ENCODE measurements at regions not wholly inside any gene's neighbourhood (a gene's known extent, or its start where the extent isn't known, plus 50 kb on each side); places are given as distances from the start of the nearest gene placed in this dataset.
A peak's percentile ranks its signal among the peaks of the same experiment; 100 is the strongest.

DNA sequence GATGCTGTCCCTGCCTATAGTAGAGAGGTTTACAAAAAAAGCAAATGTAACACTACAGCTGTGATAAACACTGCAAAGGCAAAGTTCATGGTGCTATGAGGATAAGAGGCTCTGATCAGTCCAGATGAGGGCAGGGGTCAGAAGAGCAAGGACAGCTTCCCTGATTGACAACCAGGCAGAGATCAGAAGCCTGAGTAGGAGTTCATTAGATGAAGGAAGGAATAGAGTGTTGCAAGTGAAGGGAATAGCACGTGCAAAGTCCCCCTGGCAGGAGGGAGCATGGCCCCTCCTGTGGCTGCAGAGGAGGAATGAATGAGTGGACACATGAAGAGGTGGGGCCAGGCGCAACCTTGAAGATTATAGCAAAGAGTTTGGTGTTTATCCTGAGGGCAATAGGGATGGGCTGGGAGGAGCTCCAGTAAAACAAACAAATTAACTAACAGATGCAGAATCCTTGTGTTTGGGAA lies 208.4 kb upstream of the IRX5 start:
- no peak for DNase-seq

DNA sequence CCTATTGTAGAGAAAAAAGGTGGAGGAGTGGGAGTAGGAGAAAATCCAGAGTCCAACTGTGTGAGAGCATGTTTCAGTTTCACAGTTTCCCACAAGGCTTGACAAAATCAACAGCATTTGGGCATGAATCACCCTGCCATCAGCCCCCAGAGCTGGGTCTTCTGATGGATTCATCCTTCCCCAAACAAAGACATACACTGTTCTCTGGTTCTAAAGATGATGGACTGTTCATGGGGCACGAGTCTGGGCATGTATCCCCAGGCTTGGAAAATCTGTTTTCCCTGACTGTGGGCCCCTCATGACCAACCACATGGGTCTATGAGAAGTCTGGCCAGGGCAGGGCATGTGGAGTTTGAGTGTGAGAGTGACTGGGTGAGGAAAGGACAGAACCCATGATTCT lies 210.4 kb upstream of the IRX5 start:
- DNase-seq: no peak

DNA sequence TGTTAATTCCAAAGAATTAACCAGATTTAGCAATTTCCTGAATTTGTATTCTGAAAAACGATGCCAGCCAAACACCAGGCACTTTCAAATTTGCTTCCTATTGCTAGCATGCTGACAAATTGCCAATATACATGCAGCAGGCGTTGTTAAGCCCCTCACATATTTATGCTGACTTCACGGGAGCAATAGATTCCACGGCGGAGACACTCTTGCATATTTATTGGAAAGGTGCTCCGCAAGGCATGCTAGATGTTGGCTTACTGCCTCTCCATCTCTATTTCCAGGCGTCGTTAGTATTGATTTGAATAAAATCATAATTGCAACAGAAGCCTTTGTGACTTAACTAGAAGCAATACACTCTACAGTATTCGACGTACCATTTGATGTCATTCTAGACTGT lies 211.0 kb upstream of the IRX5 start:
- no peak for DNase-seq

DNA sequence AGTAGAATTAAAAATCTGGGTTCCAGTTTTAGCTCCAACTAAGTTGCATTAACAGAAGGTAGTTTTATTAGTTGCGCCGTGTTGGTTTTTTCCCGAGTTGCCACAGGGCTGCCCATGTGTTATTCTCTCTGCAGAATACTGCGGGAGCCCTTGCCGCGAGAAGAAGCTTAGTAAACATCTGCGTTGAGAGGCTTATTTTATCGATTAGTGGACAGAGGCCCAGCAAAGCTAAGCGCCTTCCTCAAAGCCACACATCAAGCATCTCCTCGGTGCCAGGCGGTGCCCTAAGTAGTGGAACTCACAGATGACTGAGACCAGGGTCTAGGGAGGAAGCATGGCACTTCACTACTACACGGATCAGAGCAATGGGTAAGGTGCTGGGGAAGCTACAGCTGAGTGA lies 212.3 kb upstream of the IRX5 start:
- DNase-seq: no peak

DNA sequence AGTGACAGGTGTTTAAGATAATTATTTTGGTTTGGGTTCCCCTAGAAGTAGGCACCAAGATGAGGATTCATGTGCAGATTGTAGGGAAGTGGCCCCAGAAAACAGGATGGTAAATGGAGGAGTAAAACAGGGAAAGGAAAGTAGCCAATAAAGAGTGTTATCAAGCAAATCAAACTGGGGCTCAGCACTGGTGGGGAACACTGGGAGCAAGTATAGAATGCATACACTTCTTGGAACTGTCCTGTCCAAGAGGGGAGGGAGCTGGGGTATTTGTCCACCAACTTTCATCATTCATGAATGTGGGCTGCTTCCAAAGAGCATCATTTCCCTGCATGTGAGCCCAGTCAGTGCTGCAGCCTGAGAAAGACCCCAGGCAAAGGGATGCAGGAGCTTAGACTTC lies 215.7 kb upstream of the IRX5 start:
- DNase-seq: no peak

DNA sequence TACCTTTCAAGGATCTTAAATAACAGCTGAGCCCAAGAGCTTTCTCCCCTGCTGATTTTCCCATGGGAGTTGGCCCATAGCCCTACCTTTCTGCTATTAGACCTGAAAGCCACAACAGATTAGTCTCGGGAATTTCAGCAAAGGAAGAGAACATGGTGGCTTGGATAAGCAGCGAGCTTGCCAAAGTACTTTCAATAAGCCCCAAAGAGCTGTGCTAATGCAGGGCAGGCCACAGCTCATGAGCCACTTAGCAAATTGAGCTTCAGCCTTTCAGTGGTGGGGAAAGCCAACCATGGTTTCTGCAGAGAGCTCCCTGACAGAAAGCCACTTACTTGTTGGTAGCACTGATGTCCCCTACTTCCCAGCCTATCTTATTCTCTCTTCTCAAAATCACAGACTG lies 217.8 kb upstream of the IRX5 start:
- DNase-seq: no peak

DNA sequence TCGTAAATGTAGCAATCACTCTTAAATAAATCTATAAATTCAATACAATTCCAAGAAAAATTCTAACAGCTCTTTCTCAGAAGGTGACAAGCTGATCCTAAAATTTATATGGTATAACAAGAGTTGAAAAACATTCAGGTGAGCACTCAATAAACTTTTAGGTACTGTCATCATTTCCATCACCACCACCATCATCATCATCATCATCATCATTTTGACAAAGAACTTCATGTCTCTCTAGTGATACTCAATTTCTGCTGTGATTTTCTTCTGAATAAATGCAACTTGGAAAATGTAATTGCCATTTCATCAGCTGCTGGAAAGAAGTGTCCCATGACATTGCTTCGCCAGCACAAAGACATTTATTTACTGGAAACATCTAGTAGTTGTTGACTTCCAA lies 222.9 kb upstream of the IRX5 start:
- no peak for DNase-seq

DNA sequence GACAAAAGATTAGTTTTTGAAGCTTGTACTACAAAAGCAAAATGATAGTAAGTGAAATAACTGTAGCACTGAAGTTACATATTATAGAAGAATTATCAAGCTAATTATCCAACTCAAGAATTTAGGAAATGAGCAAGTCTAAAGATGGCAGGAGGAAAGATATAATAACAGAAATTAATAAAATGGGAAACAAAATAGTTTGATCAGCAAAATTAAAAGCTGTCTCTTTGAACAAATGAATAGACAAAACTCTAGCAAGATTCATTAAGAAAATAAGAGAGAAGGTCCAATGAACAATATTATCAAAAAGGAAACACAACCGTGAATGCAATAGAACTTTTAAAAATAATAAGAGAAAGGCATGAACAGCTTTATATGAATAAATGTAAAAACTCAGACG lies 224.3 kb upstream of the IRX5 start:
- no peak for DNase-seq

DNA sequence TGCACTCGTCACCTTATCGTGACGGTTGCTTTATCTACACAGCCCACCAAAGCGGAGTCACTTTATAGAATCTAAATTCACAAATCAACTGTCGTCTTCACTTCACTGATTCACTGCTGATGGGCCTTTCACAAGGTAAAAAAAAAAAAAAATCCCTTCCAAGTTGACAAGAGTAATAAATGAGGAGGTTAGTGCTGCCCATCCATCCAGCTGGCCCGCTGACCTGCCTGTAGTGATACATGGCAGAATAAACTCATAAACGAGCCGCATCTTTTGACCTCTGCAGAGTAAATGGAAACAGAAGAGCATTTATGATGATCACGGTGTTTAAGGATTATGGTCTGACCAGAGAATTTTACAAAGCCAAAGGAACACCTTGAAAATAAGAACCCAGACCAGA lies 227.3 kb upstream of the IRX5 start:
- no peak for DNase-seq

DNA sequence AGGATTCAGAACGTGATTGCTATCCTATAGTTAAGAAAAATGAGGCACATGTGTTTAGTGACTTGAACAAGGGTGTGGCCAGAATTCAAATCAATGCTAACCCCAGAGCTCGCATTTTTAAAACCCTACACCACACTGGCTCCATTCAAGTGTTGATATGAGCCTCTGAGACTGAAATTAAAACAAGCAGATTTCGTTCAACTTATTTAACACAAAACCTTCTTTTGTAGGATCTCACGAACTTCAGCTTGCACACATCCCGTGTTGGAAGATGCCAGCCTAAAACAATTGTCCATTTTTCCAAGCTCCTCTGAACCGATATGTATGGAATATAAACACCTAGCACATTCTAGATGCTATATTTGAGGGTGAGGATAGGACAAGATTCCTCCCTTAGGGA lies 231.0 kb upstream of the IRX5 start:
- no peak for DNase-seq

DNA sequence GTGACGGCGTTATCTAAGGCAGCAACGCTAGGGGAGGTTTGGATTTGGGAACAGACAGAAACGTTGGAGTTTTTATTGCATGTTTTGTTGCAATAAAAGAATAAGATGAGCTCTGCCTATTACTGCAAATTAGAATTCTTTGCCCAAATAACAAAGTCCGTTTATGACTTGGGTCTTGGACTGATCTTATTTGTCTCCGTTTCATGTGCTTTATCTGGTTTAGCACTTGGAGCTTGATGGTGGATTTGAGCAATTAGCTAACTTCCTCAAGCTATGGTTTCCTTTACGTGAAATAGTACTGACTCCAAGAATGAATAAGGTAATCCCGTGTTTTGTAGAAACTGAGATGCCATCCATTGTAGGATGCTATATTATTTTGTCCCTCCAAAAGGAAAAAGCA lies 233.0 kb upstream of the IRX5 start:
- DNase-seq: no peak

DNA sequence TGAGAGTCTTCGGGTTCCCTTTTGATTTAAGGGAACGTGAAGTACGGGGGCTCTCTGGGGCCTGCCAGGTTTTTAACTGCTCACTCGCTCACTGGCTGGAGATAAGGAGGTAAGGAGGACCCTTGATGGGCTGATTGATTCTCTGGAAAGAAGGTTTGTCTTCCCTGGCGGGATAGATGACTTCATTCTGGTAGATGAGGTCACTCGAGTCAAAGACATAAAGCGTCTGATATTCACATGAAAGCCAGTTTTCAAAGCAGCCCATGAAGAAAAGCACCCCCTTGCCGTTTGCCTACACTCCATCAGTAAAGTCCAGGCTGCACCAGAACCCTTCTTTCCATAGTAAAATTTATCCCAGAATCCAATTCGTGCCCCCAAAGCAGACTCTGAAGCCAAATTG lies 233.7 kb upstream of the IRX5 start:
- no peak for DNase-seq

DNA sequence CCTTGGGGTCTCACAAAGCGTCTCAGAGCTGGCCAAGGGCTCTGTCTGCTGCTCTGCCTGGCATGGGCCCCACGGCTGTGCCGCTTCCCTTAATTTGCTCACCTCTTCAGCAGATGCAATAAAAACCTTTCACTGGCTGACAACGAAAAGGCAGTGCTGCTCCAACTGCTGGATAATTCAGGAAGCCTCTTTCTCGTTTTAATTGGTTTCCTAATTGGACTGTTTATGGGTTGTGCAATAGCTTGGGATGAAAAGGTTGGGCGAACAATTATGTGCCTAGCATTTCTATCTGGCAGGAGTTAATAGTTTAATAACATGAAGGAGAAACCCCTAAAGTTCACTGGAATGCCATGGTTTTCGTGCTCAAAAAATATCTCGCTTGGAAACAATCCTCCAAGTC lies 234.1 kb upstream of the IRX5 start:
- DNase-seq: peak; percentile 72

DNA sequence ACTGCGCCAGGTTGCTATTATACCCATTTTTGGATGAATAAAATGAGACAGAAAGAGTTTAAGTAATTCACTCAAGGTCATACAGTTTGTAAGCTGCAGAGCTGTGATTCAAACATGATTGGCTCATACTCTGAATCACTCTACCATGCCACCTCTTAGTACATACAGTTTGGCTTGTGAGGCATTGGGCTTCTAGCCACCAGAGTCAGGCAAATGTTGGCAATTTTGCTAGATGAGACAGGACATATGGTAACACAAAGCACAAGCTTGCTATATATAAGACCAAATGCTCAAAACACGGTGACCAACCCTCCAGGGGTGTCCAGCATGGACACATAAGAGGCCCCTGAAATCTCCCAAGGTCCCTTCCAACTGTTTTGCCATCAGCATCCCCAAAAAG lies 236.0 kb upstream of the IRX5 start:
- DNase-seq: no peak

DNA sequence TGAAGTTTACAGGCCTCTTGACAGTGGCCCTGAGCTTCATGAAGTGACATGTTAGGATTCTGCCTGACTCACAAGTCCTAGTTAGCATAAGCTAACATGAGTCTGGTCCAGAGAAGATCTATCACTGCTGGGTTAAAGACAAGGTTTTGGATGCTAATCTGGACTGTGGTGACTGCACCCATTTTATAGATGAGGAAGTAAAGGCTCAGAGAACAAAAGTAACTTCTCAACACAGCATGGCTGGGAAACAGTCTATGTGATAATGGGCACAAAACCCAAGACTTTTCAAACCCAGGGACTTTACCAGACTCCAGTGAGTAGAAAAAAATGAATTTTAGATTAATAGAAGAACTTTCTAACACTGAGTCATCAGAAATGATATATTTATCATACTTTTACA lies 236.8 kb upstream of the IRX5 start:
- DNase-seq: no peak

DNA sequence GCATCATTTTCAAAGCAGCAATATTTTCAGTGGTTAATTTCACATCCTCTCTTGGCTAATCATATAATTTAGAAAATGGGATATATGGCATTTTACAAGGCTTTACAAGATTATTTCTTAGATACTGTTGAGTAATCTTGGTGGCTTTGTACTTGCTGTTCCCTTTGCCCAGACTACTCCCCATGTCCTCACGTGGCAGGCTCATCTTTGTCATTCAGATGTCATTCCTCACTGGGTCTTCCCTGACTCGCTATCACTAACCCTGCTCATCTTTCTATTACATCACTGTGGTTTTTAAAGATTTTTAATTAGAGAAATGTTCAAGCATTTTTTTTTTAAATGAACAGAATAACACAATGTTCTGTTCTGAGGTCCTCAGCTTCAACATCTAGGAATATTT lies 240.0 kb upstream of the IRX5 start:
- no peak for DNase-seq

DNA sequence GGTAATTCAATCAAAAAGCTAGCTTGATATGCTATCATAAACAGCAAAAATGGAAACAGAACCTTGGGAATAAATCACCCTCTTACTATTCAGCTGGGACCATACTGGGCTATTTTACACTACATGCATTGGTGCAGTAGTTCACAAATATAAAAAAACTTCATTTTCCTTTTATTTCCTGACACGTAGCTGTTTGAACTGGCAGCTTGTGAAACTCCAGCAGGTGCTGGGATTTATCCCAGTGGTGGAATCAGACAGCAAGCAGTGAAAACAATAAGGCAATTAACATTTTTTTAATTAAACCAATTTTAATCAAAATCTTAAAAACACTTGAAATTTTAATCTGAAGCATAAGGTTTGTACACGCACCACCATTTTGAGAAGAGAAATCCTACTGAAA lies 240.4 kb upstream of the IRX5 start:
- DNase-seq: no peak

DNA sequence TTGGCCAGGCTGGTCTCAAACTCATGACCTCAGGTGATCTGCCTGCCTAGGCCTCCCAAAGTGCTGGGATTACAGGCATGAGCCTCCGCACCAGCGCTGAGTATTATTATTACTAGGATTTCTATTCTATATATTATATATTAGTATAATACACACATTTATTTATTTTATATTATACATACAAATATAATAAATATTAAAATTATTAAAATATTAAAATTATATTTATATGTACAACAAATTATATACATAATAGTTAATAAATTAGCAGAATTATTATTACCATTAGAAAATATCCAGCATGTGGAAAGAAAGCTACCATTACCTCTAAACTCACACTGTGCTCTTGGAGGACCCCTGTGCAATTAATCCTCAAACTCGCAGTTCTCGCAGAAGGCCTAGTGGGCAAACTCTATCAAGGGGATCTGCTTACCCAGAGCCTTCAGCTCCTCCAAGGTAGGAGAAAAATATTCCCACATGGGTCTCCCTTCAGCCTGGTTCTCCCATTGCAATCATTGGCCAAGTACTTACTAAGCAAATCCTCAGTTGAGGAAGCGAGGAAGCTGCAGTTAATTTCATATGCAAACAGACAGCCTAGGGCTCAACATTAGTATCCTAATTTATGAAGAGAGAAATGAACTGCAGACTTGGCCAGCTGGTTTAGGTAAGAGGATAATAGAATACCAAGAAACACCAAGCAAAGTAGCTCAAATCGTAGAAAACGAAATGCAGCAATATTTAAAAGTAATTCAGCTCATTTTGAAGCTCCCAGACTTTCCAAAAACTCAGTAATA lies 241.4 kb upstream of the IRX5 start:
- DNase-seq: no peak

DNA sequence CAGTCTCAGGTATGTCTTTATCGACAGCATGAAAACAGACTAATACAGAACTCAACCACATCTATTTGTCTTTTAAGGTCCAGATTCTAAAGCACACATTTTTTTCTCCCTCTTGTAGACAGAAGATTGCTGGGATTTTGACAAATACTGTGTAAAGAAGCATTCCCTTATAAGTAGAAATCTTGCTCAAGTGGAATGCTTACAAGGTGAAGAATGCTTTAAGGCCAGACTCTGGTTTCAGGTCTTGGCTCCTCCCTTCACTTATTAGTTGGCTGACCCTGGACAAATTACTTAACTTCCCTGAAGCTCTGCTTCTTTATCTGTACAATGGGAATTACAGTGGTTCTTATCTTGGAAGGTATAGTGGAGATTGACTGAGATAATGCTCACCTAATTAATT lies 242.3 kb upstream of the IRX5 start:
- no peak for DNase-seq

DNA sequence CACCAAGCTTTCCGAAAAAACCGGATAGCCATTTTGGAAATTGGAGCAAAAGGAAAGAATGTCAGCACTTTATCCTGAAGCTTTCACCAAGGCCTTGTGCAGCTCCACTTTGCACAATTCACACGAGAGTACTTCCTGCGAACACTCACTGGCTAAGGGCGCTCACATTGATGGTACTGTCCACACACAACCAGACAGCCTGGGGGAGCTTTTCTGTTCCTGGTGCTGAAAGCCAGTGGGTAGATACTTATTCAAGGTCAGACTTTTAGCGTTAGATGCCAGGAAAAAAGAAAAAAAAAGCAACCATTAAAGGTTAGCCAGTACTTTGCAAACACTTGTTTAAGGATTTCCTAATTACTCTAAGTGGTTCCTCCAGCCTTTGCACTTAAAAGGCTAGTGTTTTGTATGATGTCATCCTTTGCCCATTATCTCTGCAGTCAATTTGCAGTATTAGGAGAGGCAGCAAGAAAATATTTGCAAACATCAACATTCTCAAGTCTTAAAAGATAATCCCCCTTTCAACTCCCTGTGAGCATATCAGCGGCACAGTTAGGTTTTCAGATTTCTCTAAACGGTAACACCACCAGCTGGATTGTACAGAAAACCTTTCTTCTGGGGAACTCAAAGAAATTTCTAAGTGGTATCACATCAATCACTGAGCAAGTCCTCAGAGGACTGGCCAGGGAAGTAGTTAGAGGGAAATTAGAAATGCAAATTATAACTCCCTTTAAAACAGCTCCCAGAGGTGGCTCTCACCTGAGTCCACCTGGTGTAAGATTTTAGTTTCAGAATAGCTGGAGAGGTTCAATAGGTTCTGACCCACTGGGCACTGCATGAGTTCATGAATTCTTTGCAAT lies 243.4 kb upstream of the IRX5 start:
- DNase-seq: no peak

DNA sequence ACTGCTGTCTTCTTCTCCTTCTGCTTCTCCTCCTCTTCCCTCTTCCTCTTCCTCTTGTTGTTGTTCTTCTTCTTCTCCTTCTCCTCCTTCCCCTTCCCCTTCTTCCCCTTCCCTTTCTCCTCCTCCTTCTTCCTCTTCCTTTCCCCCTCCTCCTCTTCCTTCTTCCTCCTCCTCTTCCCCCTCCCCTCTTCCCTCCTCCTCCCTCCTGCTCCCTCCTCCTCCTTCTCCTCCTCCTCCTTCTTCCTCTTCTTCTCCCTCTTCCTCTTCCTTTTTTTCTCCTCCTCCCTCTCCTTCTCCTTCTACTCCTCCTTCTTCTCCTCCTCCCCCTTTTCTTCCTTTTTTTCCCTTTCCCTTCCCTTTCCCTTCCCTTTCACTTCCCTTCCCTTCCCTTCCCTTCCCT lies 245.0 kb upstream of the IRX5 start:
- DNase-seq: no peak

DNA sequence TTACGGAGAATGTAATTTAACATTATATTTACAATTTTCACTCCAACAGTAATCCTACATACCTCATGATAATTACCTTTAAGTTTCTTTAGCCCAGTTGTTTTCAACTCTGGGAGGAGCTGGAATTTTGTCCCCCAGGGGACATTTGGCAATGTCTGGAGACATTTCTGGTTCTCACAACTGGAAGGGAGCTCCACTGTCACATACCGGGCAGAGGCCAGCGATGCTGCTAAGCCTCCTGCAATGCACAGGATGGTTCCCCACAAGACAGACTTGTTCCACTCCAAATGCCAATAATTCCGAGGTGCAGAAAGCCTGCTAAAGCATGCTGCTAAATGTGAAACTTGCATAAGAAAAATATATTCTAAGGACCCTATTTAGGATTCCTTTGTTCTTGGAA lies 251.1 kb upstream of the IRX5 start:
- no peak for DNase-seq

DNA sequence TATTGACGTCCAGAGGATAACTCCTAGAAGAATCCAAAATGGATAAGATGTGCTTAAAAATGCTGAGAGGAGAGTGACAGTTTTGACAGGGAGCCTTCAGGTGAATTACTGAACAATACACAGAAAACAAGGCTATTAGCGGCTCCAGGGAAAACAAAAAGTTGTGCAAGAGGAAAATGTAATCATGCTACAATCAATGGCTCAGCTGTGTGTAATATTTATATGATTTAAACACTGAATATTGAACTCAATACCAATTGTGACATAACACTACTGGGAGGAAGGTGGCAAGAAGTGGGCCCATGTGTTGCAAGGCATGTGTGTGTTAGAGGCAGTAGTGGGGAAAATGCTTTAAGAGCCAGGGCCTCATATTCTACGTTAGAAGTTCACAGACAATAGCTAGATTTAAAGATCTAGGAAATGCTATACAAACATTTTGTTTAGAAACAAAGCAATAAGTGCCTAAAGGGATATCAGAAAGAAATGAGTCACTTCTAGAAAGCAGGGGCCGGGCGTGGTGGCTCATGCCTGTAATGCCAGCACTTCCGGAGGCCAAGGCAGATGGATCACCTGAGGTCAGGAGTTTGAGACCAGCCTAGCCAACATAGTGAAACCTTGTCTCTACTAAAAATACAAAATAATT lies 253.2 kb upstream of the IRX5 start:
- no peak for DNase-seq

DNA sequence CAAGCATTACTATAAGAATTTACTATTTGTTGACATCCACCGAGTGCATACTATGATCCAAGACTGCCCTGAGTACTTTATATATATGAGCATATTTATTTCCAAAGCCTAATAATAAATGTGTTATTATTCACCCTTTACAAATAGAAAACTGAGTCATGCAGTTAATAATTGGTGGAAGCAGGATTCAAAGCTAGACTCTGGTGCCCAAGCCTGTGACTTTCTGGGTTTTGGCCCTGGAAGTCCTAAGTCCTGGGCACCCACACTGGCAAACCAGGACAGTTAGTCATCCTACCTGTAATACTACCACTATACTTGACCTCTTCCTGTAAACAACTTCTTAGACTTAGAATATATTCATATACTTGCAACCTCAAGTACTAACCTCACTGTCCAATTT lies 257.4 kb upstream of the IRX5 start:
- no peak for DNase-seq

All from NCI-H1092 treated with DMSO at 0.1 percent for 48 hours (cell line).